ENCODE measurements at regions not wholly inside any gene's neighbourhood (a gene's known extent, or its start where the extent isn't known, plus 50 kb on each side); places are given as distances from the start of the nearest gene placed in this dataset.
"Not testable (repeated sequence)": the region's sequence is repeated elsewhere in the genome, so short reads cannot be mapped to it uniquely, and the experiment has no call there.

- not testable (repeated sequence) for H2BK12ac ChIP-seq (ENCODE audit: low read length); H3K4me2 ChIP-seq (ENCODE audit: low read length); DNase-seq; H3K4me1 ChIP-seq (ENCODE audit: control insufficient read depth in 1 of 2, insufficient read depth in 2 of 2, low read length in 2 of 2); H3K9ac ChIP-seq (ENCODE audit: low read length); H3K18ac ChIP-seq (ENCODE audit: low read length); H2AFZ ChIP-seq (ENCODE audit: insufficient read depth, low read length, poor library complexity); H3K27me3 ChIP-seq (ENCODE audit: insufficient read depth, low read length); H2AK5ac ChIP-seq (ENCODE audit: low read length); H3K9me3 ChIP-seq (ENCODE audit: insufficient read depth, low read depth, low read length); H4K8ac ChIP-seq (ENCODE audit: low read depth, low read length); H4K91ac ChIP-seq (ENCODE audit: low read depth, low read length); H3K4ac ChIP-seq (ENCODE audit: low read depth, low read length); H4K12ac ChIP-seq (ENCODE audit: low read depth, low read length); H3K79me1 ChIP-seq (ENCODE audit: low read length); H3K27ac ChIP-seq (ENCODE audit: low read depth, low read length); H3K14ac ChIP-seq (ENCODE audit: low read length); H3K23ac ChIP-seq (ENCODE audit: low read length); H3K36me3 ChIP-seq (ENCODE audit: control insufficient read depth in 1 of 2, insufficient read depth in 2 of 2, low read length in 2 of 2); H2BK120ac ChIP-seq (ENCODE audit: insufficient read depth, low read length, poor library complexity); H2BK5ac ChIP-seq (ENCODE audit: low read depth, low read length, poor library complexity); H3K4me3 ChIP-seq (ENCODE audit: low read depth, low read length); H3K79me2 ChIP-seq (ENCODE audit: control insufficient read depth, insufficient read depth, low read length, poor library complexity)
- no CpG with 5 or more reads among the region's 6 CpGs for WGBS (ENCODE audit: extremely low coverage, insufficient coverage, insufficient read length)
Observed at GRCh38 chr11:94248301-94248700, 56.1 kb upstream of the IZUMO1R start.

- WGBS (ENCODE audit: extremely low coverage, insufficient coverage, insufficient read length): no CpG with 5 or more reads among the region's 1 CpG
Observed at GRCh38 chr11:94254214-94254613, 50.2 kb upstream of the IZUMO1R start.

More at GRCh38 chr11:94254214-94254613, 50.2 kb upstream of the IZUMO1R start:
- H4K91ac ChIP-seq (ENCODE audit: low read depth, low read length): no peak overlapping the region
- H2BK120ac ChIP-seq (ENCODE audit: insufficient read depth, low read length, poor library complexity): no peak overlapping the region
- no peak overlapping the region for H4K12ac ChIP-seq (ENCODE audit: low read depth, low read length)
- no peaks in the 10 kb centered on the region for H3K36me3 ChIP-seq (ENCODE audit: control insufficient read depth in 1 of 2, insufficient read depth in 2 of 2, low read length in 2 of 2)
- H4K8ac ChIP-seq (ENCODE audit: low read depth, low read length): no peak overlapping the region
- H2AK5ac ChIP-seq (ENCODE audit: low read length): no peak overlapping the region
- no peaks in the 10 kb centered on the region for H3K9me3 ChIP-seq (ENCODE audit: insufficient read depth, low read depth, low read length)
- no peak overlapping the region for H3K4me2 ChIP-seq (ENCODE audit: low read length)
- no peak overlapping the region for H3K4me3 ChIP-seq (ENCODE audit: low read depth, low read length)
- H2BK5ac ChIP-seq (ENCODE audit: low read depth, low read length, poor library complexity): no peak overlapping the region
- no peaks in the 10 kb centered on the region for H3K79me1 ChIP-seq (ENCODE audit: low read length)
- no peak overlapping the region for H3K27ac ChIP-seq (ENCODE audit: low read depth, low read length)
- H3K79me2 ChIP-seq (ENCODE audit: control insufficient read depth, insufficient read depth, low read length, poor library complexity): no peaks in the 10 kb centered on the region
- DNase-seq: peak; percentile 16 to 74
- no peak overlapping the region for H3K18ac ChIP-seq (ENCODE audit: low read length)
- H3K14ac ChIP-seq (ENCODE audit: low read length): no peak overlapping the region
- H2AFZ ChIP-seq (ENCODE audit: insufficient read depth, low read length, poor library complexity): no peak overlapping the region
- no peak overlapping the region for H3K9ac ChIP-seq (ENCODE audit: low read length)
- no peak overlapping the region for H3K23ac ChIP-seq (ENCODE audit: low read length)
- no peak overlapping the region for H3K4ac ChIP-seq (ENCODE audit: low read depth, low read length)
- no peak overlapping the region for H2BK12ac ChIP-seq (ENCODE audit: low read length)
- H3K27me3 ChIP-seq (ENCODE audit: insufficient read depth, low read length): no peaks in the 10 kb centered on the region
- no peaks in the 10 kb centered on the region for H3K4me1 ChIP-seq (ENCODE audit: control insufficient read depth in 1 of 2, insufficient read depth in 2 of 2, low read length in 2 of 2)
